ENCODE measurements at regions not wholly inside any gene's neighbourhood (a gene's known extent, or its start where the extent isn't known, plus 50 kb on each side); places are given as distances from the start of the nearest gene placed in this dataset.

DNA sequence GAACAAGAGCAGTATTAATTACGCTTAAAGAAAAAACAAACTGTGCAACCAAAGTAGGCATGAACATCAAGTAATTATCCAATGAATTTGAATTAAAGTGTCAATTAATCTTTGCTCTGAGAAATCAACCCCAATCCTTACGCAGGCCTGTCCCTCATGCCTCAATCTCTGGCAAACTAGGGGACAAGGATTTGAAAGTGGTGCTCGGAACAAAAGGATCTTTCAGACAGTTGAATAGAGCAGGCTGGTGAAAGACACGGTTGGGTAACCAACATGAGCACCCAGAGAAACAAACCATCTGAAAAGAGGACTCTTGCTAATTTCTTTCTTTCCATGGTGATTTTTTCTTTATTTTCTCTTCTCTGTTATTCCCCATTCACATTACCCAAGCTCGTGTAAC is 203.5 kb upstream of the PHF14 start:
- TF ChIP-seq, protein P1, sequence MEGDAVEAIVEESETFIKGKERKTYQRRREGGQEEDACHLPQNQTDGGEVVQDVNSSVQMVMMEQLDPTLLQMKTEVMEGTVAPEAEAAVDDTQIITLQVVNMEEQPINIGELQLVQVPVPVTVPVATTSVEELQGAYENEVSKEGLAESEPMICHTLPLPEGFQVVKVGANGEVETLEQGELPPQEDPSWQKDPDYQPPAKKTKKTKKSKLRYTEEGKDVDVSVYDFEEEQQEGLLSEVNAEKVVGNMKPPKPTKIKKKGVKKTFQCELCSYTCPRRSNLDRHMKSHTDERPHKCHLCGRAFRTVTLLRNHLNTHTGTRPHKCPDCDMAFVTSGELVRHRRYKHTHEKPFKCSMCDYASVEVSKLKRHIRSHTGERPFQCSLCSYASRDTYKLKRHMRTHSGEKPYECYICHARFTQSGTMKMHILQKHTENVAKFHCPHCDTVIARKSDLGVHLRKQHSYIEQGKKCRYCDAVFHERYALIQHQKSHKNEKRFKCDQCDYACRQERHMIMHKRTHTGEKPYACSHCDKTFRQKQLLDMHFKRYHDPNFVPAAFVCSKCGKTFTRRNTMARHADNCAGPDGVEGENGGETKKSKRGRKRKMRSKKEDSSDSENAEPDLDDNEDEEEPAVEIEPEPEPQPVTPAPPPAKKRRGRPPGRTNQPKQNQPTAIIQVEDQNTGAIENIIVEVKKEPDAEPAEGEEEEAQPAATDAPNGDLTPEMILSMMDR (IDR thresholded peaks at IDR 0.05) = no peak
- no peak for TF ChIP-seq ZFX (IDR thresholded peaks at IDR 0.05; ENCODE audit: borderline replicate concordance)
